Liver (tissue), 3 donors: ENCODE measurements at regions not wholly inside any gene's neighbourhood (a gene's known extent, or its start where the extent isn't known, plus 50 kb on each side); places are given as distances from the start of the nearest gene placed in this dataset.

ENCODE experiments used
- FOXA1 ChIP-seq: IDR thresholded peaks from 2 replicates; pipeline ENCODE4 v1.6.1; 2016; ENCODE audit warnings: antibody characterized with exemption
- GABPA ChIP-seq, 2 donors: IDR thresholded peaks in 1 of 2; conservative IDR thresholded peaks in 1 of 2; 2 replicates each; pipeline ENCODE4 v1.6.1; 2016; ENCODE audit warnings: antibody characterized with exemption in 2 of 2, mild to moderate bottlenecking in 1 of 2, moderate library complexity in 1 of 2
- HNF4A ChIP-seq, 2 donors: conservative IDR thresholded peaks; 2 replicates each; pipeline ENCODE4 v1.6.1; 2016; ENCODE audit warnings: antibody characterized with exemption in 2 of 2, mild to moderate bottlenecking in 2 of 2
- HNF4G ChIP-seq: IDR thresholded peaks from 2 replicates; pipeline ENCODE4 v1.6.1; 2016; ENCODE audit warnings: antibody characterized with exemption
- JUND ChIP-seq, 2 donors: IDR thresholded peaks; 2 replicates each; pipeline ENCODE4 v1.6.1; 2016; ENCODE audit warnings: antibody characterized with exemption in 2 of 2
- RAD21 ChIP-seq, 2 donors: IDR thresholded peaks; 2 replicates each; pipeline ENCODE4 v1.6.1; 2016; ENCODE audit warnings: antibody characterized with exemption in 2 of 2, mild to moderate bottlenecking in 2 of 2
- SP1 ChIP-seq: IDR thresholded peaks from 2 replicates; pipeline ENCODE4 v1.6.1; 2018; ENCODE audit warnings: antibody characterized with exemption, mild to moderate bottlenecking
- TAF1 ChIP-seq: conservative IDR thresholded peaks from 2 replicates; pipeline ENCODE4 v1.6.1; 2016; ENCODE audit warnings: antibody characterized with exemption, mild to moderate bottlenecking
- YY1 ChIP-seq: IDR thresholded peaks from 2 replicates; pipeline ENCODE4 v1.6.1; 2016; ENCODE audit warnings: antibody characterized with exemption, mild to moderate bottlenecking
- TF ChIP-seq, protein P1 (sequence below): fragments of 150-350 bp; IDR thresholded peaks from 2 replicates; pipeline ENCODE4 v1.5.1; 2017; ENCODE audit warnings: improper control_type of control experiment, low read depth, low read length; ENCODE audit not compliant: missing input control
- TF ChIP-seq, protein P2 (sequence below): IDR thresholded peaks from 2 replicates; pipeline ENCODE4 v1.6.1; 2016; ENCODE audit warnings: antibody characterized with exemption
- TF ChIP-seq, protein P3 (sequence below): IDR thresholded peaks from 2 replicates; pipeline ENCODE4 v1.6.1; 2016; ENCODE audit warnings: antibody characterized with exemption
- TF ChIP-seq, protein P4 (sequence below): IDR thresholded peaks from 2 replicates; pipeline ENCODE4 v1.6.1; 2016; ENCODE audit warnings: antibody characterized with exemption, mild to moderate bottlenecking
- donor health status: healthy.
- donor health status: healthy.

DNA sequence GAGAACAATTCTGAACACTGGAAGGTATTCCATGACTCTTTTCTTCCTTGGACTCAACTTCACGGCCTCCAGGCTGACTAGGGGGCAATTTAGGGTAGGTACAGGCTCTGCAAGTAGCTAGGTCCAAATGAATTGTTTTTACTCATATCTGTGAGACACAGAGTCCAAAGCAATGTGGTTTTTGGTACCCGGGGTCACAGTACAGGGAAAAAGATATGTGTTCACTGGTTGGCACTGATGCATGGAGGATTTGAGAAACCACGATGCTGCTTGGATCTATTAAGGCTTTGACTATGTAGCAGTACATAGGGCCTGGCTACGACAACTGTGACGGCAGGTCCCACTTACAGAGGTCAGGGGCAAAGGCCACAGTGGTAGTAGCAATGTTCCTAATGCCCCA is 200.6 kb downstream of the DUSP10 start:
- TF ChIP-seq, protein P1, sequence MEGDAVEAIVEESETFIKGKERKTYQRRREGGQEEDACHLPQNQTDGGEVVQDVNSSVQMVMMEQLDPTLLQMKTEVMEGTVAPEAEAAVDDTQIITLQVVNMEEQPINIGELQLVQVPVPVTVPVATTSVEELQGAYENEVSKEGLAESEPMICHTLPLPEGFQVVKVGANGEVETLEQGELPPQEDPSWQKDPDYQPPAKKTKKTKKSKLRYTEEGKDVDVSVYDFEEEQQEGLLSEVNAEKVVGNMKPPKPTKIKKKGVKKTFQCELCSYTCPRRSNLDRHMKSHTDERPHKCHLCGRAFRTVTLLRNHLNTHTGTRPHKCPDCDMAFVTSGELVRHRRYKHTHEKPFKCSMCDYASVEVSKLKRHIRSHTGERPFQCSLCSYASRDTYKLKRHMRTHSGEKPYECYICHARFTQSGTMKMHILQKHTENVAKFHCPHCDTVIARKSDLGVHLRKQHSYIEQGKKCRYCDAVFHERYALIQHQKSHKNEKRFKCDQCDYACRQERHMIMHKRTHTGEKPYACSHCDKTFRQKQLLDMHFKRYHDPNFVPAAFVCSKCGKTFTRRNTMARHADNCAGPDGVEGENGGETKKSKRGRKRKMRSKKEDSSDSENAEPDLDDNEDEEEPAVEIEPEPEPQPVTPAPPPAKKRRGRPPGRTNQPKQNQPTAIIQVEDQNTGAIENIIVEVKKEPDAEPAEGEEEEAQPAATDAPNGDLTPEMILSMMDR: no peak
- TF ChIP-seq RAD21 (IDR thresholded peaks at IDR 0.05) (no peak), HNF4G (no peak), TAF1 (no peak), FOXA1 (no peak), YY1 (no peak), GABPA (IDR thresholded peaks at IDR 0.05 in 1 of 2, conservative IDR thresholded peaks at IDR 0.05 in 1 of 2) (no peak), HNF4A (conservative IDR thresholded peaks at IDR 0.05) (peak; percentile 52 to 67), SP1 (no peak), JUND (IDR thresholded peaks at IDR 0.05) (no peak)
- TF ChIP-seq, protein P2, sequence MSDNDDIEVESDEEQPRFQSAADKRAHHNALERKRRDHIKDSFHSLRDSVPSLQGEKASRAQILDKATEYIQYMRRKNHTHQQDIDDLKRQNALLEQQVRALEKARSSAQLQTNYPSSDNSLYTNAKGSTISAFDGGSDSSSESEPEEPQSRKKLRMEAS: no peak
- TF ChIP-seq, protein P3, sequence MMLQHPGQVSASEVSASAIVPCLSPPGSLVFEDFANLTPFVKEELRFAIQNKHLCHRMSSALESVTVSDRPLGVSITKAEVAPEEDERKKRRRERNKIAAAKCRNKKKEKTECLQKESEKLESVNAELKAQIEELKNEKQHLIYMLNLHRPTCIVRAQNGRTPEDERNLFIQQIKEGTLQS: no peak
- TF ChIP-seq, protein P4, sequence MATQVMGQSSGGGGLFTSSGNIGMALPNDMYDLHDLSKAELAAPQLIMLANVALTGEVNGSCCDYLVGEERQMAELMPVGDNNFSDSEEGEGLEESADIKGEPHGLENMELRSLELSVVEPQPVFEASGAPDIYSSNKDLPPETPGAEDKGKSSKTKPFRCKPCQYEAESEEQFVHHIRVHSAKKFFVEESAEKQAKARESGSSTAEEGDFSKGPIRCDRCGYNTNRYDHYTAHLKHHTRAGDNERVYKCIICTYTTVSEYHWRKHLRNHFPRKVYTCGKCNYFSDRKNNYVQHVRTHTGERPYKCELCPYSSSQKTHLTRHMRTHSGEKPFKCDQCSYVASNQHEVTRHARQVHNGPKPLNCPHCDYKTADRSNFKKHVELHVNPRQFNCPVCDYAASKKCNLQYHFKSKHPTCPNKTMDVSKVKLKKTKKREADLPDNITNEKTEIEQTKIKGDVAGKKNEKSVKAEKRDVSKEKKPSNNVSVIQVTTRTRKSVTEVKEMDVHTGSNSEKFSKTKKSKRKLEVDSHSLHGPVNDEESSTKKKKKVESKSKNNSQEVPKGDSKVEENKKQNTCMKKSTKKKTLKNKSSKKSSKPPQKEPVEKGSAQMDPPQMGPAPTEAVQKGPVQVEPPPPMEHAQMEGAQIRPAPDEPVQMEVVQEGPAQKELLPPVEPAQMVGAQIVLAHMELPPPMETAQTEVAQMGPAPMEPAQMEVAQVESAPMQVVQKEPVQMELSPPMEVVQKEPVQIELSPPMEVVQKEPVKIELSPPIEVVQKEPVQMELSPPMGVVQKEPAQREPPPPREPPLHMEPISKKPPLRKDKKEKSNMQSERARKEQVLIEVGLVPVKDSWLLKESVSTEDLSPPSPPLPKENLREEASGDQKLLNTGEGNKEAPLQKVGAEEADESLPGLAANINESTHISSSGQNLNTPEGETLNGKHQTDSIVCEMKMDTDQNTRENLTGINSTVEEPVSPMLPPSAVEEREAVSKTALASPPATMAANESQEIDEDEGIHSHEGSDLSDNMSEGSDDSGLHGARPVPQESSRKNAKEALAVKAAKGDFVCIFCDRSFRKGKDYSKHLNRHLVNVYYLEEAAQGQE: no peak
